Endothelial cell of umbilical vein (primary cell): ENCODE measurements at regions not wholly inside any gene's neighbourhood (a gene's known extent, or its start where the extent isn't known, plus 50 kb on each side); places are given as distances from the start of the nearest gene placed in this dataset.

Experiments
- EZH2 ChIP-seq: IDR thresholded peaks from 2 replicates; pipeline ENCODE4 v1.6.1; 2012; ENCODE audit warnings: borderline replicate concordance, low read depth, mild to moderate bottlenecking, moderate library complexity, low read length, inconsistent platforms; ENCODE audit not compliant: severe bottlenecking
- POLR2A ChIP-seq: IDR thresholded peaks from 2 replicates; pipeline ENCODE4 v1.6.1; 2012; ENCODE audit warnings: low read depth, mild to moderate bottlenecking, control low read depth, low read length
- POLR2AphosphoS5 ChIP-seq: IDR thresholded peaks from 2 replicates; pipeline ENCODE4 v1.6.1; 2012; ENCODE audit warnings: low read depth, mild to moderate bottlenecking, control low read depth, low read length, moderate library complexity; ENCODE audit not compliant: insufficient read depth
- TF ChIP-seq, protein P1 (sequence below), 2 donors: IDR thresholded peaks; 1 replicate in 1 of 2; 2 replicates in 1 of 2; pipeline ENCODE4 v1.5.1; 2011; ENCODE audit warnings: low read length in 2 of 2, mild to moderate bottlenecking in 2 of 2, moderate library complexity in 2 of 2, control low read depth in 1 of 2, inconsistent platforms in 1 of 2, low read depth in 1 of 2; ENCODE audit not compliant: insufficient read depth in 1 of 2; ENCODE audit errors: extremely low read depth in 1 of 2
- TF ChIP-seq, protein P2 (sequence below): IDR thresholded peaks from 2 replicates; pipeline ENCODE4 v1.6.1; 2011; ENCODE audit not compliant: insufficient read depth, insufficient read length

DNA sequence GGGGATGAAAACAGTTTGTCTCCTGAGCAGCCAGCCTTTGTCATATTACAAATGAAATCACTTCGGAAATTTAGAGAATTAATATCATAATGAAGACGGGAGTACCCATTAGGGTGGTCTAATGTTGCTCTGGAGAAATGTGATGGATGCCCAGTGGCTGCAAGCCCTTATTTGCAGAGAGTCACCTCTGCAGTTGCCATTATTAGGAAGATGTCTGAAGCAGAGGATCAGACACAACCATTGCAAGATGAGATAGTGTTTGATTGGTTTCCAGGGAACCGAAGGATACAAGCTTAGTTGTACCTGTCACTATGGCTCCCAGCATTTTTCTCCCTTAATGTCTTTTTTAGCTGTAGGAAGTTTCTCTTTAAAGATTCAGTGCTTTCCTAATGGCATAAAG is 272.4 kb downstream of the FIGN start:
- TF ChIP-seq POLR2AphosphoS5 = no peak
- TF ChIP-seq, protein P1, sequence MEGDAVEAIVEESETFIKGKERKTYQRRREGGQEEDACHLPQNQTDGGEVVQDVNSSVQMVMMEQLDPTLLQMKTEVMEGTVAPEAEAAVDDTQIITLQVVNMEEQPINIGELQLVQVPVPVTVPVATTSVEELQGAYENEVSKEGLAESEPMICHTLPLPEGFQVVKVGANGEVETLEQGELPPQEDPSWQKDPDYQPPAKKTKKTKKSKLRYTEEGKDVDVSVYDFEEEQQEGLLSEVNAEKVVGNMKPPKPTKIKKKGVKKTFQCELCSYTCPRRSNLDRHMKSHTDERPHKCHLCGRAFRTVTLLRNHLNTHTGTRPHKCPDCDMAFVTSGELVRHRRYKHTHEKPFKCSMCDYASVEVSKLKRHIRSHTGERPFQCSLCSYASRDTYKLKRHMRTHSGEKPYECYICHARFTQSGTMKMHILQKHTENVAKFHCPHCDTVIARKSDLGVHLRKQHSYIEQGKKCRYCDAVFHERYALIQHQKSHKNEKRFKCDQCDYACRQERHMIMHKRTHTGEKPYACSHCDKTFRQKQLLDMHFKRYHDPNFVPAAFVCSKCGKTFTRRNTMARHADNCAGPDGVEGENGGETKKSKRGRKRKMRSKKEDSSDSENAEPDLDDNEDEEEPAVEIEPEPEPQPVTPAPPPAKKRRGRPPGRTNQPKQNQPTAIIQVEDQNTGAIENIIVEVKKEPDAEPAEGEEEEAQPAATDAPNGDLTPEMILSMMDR (IDR thresholded peaks at IDR 0.05; ENCODE audit: extremely low read depth in 1 of 2, insufficient read depth in 1 of 2, low read depth in 1 of 2, low read length in 2 of 2) = no peak
- no peak for TF ChIP-seq POLR2A
- no peak for TF ChIP-seq EZH2
- TF ChIP-seq, protein P2, sequence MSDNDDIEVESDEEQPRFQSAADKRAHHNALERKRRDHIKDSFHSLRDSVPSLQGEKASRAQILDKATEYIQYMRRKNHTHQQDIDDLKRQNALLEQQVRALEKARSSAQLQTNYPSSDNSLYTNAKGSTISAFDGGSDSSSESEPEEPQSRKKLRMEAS = no peak
